ENCODE measurements at regions not wholly inside any gene's neighbourhood (a gene's known extent, or its start where the extent isn't known, plus 50 kb on each side); places are given as distances from the start of the nearest gene placed in this dataset.
A peak's percentile ranks its signal among the peaks of the same experiment; 100 is the strongest.
"Not testable (repeated sequence)": the region's sequence is repeated elsewhere in the genome, so short reads cannot be mapped to it uniquely, and the experiment has no call there.

DNA sequence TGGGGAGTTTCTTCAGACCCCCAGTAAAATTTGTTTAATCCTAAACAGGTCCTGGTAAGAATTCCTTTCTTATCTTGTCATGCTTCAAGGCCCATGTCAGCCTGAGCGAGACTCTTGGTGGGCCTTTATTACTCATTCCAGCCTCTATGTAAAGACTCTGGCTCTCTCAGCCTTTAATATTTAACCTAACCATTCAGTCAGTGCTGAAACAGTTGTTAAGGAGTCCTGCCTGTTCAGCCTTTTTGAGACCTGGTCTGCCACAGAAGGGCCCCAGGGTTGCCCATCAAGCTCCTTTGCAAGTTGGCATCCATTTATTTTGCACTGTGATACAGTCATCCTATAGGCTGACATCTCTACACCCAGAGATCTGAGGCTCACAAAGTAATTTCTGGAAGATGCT lies 107.7 kb upstream of the VANGL1 start:
- no peak for DNase-seq

GRCh38 chr1:115531631-115532264 lies 110.0 kb upstream of the VANGL1 start:
- DNase-seq, result peak in 2 of 3 donors; percentile 43 to 79

DNA sequence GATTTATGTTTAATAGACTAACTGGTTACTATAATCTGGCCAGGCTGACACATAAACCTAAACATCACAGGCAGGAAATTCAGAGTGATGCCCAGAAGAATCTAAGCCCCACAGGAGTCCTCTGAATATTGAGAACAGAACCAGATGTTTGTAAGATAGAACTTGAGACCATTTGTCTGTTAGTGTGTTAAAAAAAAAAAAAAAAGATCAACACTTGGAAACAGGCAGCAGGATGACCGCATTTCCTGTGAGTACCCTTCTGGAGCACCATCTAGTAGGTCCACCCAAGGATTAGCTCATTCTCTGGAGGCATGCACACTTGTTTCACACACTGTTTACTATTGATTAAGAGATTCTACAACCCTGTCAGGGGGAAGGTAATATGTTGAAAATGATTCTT lies 111.4 kb upstream of the VANGL1 start:
- peak; percentile 34 to 61 (median 40) for DNase-seq

GRCh38 chr1:115529216-115529897 lies 112.4 kb upstream of the VANGL1 start:
- no peak for DNase-seq

- not testable (repeated sequence) for DNase-seq
These were observed 113.4 kb upstream of the VANGL1 start for GRCh38 chr1:115528336-115528735.

DNA sequence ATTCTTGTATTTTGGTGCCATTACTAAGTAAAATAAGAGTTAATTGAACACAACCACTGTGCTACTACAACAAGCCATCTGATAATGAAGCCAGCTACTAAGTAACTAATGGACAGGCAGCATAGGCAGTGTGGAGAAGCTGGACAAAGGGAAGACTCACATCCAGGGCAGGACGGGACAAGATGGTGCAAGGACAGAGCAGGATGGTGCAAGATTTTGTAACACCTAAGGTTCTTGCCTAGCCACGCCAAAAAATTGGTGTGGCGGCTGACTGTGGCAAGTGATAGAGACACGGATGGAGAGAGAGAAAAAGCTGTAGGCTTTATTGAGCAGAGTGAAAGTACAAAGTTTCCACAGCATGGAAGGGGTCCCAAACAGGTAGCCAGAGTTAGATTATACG lies 114.0 kb upstream of the VANGL1 start:
- DNase-seq, result no peak

- DNase-seq, result no peak
These were observed 114.9 kb upstream of the VANGL1 start for GRCh38 chr1:115526900-115527299.

- no peak for DNase-seq
These were observed 117.5 kb upstream of the VANGL1 start for GRCh38 chr1:115524236-115524635.

GRCh38 chr1:115522386-115522785 lies 119.4 kb upstream of the VANGL1 start:
- no peak for DNase-seq

- no peak for DNase-seq
These were observed 126.5 kb upstream of the VANGL1 start for GRCh38 chr1:115515270-115515669.

- not testable (repeated sequence) for DNase-seq
These were observed 131.5 kb upstream of the VANGL1 start for GRCh38 chr1:115510226-115510625.

DNA sequence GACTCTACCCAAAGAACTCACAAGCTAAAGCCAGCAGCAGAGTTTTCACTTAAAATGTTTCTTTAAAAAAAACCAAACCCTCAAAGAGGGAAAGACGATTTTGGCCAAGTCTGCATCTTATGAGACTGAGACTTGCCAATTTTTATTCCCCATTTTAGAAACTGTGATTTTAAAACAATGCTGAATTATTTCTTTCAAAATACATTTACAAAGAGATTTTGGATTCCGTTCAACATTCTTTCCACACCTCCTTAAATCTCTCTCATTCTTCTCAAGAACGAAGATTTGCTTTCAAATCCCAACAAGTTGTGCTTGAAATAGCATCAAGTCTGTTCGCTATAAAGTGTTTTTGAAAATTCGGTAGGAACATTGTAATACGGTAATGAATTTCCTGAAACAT lies 133.9 kb upstream of the VANGL1 start:
- peak; percentile 67 to 91 (median 79) for DNase-seq

- DNase-seq, result peak; percentile 45 to 73 (median 49)
These were observed 134.7 kb upstream of the VANGL1 start for GRCh38 chr1:115506924-115507589.

- DNase-seq, result no peak
These were observed 135.3 kb upstream of the VANGL1 start for GRCh38 chr1:115506518-115506917.

- peak; percentile 42 to 82 (median 62) for DNase-seq
These were observed 136.6 kb upstream of the VANGL1 start for GRCh38 chr1:115505148-115505571.

GRCh38 chr1:115502183-115502582 lies 139.6 kb upstream of the VANGL1 start:
- not testable (repeated sequence) for DNase-seq

DNA sequence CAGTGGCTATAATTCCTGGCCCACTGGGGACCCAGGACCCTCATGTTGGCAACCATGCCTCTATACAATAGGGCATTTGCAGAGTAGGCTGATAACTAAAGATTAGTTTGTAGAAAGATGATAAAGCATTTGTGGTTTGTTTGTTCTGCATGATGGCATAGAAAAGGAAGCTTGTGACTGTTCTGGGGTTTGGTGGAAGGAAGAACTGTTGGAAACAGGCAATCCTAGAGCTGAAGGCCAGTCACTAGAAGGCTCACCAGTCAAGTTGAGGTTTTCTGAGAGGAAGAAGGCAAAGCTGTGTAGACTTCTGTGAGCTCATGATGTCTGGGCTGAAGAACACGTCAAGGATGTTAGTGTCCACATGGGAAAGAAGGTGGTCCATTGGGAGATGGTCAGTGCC lies 140.3 kb upstream of the VANGL1 start:
- DNase-seq, result no peak

- DNase-seq, result no peak
These were observed 142.5 kb upstream of the VANGL1 start for GRCh38 chr1:115499253-115499652.

DNA sequence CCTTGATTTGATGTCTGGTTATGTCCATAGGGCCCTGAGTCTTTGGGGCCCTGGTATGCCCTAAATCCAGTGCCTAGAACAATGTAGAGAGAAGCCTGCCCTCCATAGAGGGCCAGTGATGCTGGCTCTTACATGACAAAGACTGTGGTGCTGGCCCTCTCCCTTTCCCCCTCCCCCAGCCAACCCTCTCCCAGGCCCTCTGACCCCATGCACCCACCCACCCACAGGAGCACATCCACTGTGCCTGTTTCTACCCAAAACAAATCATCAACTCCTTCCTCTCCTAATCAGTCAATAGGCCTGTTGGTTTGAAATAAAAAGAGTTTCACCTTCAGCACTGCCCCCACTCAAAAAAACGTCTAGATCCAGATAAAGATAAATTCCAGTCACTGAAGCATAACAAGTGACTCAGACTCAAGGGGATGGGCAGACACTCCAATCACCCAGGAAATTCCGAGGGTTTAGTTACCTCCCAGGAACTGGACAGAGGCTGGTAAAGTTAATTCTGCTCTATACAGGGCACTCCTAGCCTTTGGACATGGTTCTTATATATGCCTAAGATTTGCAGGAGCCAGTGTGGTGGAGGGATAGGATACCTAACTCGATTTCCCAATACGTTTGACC lies 144.8 kb upstream of the VANGL1 start:
- peak in 1 of 3 donors; percentile 57 for DNase-seq

- peak in 1 of 3 donors; percentile 69 for DNase-seq
These were observed 146.1 kb upstream of the VANGL1 start for GRCh38 chr1:115495625-115496024.

DNA sequence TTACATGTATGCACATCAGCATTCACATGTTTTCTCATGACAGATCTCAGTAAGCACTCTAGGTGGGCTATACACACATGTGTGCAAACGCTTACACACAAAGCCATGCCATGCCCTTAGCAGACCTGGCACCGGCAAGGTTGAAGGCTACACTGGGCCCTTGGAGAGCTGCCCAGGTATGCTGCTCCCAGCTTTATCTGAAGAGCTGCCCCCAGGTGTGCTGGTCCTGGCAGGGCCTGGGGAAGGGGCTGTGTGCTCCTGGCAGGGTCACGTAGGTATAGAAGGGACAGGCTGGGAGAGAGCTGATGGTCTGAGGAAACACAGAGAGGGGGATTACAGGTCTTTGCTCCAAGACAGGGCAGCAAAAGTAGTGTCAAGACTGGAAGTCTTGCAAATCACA lies 146.7 kb upstream of the VANGL1 start:
- DNase-seq, result no peak

GRCh38 chr1:115493834-115494233 lies 147.9 kb upstream of the VANGL1 start:
- DNase-seq, result no peak

DNA sequence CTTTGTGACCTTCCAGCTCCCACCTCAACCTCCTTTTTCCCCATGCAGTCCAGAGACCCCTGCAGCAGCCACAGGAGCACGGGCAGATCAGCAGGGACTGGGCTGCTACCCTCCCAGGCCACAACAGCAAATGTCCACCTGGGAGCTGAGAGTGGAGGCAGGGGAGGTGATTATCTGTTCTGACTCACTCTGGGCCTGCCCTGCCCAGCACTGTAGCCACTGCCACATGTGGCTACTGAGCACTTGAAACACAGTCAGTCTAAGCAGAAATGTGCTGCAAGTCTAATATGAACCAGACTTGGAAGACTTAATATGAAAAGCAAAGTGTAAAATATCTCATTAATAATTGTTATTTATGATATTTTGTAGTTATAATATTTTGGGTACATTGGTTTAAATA lies 148.9 kb upstream of the VANGL1 start:
- DNase-seq, result no peak
